CD4-positive, alpha-beta T cell treated with Interleukin-4 for 4 hours (primary cell): ENCODE measurements at regions not wholly inside any gene's neighbourhood (a gene's known extent, or its start where the extent isn't known, plus 50 kb on each side); places are given as distances from the start of the nearest gene placed in this dataset.
"Not testable (repeated sequence)": the region's sequence is repeated elsewhere in the genome, so short reads cannot be mapped to it uniquely, and the experiment has no call there.

ENCODE experiments used
- DNase-seq: peaks from one replicate; pipeline ENCODE4 v3.0.0-alpha.2; 2020

DNA sequence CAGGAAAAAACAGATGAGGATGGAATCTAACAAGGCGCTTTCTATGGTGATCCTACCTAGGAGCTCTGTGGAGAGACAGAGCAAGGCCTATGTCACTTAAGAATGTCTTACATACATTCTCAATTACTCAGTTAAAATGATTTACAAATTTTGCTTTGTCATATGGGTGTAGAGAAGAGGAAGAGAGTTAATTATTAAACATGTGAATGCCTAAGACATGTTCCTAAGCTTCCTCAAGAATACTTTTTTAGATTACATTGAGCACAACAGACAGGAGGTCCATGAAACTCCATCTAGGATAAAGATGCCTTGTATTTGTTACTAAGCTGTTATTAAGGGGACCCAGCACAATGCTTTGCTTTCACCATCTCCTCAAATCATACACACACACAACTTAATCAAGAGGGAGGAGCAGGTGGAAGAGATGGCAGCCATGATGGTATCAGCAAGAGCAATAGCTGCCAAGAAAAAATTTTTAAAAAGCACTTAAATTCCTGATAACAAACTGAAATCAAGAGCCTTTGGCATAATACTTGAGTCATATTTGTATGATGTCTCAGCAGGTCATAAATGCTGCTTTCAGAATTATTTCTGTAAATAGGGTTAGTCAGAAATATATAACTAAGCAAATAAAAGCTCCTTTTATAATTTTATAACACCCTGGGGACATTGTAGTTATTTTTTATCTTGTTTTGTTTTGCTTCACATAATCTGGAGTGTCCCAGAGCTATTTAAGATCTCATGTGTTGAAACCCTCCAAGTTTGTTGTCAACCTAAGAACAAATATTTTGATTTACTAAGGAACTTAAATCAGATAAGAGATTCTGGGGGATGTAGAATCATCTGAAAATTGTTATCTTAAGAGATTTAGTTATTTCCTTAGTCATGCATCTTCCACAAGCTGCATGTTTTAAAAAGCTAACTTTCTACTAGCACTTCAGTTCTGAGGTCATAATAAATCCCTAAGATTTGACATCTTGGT, 70.0 kb upstream of the CD2AP start:
- DNase-seq, result no peak

DNA sequence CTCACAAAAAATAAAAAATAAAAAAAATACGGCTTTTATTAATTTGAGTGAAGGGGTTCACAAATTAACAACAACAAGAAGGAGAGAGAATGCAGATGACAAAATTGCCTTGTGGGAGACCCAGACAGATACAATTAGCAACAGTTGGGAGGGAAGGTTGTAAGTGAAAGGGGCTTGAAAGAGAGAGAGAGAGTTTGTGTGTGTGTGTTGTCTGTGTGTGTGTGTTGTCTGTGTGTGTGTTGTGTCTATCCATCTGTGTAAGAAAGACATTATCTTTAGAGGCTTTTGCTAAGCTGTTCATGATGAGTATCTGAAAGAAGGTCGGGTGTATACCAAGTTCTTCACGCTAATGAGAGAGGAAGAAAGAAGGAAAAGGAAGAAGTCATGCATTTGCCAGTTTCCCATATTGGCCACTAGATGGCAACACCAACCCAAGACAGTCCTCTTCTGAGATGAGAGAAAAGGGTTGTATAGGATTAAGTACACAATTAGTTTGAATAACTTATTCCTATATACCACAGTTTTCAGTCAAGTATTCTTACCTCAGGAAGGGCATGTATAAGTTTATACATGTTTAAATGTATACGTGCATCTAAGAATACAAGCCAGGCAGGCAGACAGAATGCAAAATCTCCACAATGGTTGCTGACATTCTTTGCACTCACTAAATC, 63.7 kb upstream of the CD2AP start:
- DNase-seq, result peak; percentile 67

DNA sequence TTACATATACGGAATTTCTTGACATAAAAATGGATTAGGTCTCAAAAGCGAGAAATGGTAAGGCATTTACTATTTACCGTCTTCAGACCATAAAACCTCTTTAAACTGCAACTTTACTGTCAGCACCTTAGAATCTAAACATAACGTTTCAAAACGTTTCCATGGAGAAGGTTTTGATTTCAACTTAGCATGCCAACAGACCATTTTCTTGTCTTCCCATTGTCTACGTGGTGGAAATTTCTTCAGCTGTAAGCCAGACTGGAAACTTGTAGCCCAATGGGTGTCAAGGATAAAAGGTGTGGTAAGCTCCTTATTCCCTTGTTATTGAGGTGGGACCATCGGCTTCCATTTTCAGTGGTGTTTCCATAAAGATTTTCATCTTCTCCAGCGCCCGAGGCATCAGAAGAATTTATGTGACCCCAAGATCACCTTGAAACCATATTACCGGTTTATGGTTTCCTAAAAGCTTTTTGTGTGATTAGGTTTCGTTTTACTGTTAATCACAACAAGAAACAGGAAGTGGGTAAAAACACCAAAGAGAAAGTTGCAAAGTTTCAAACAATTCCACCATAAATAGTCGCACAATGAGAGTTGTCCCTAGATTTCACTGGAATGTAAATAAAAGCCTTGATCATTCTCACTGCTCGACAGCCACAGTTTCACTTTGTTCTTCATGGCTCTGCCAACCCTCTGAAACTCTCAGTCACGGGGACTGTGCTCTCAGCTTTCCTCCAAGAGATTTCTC, 63.0 kb upstream of the CD2AP start:
- peak; percentile 40 for DNase-seq

DNA sequence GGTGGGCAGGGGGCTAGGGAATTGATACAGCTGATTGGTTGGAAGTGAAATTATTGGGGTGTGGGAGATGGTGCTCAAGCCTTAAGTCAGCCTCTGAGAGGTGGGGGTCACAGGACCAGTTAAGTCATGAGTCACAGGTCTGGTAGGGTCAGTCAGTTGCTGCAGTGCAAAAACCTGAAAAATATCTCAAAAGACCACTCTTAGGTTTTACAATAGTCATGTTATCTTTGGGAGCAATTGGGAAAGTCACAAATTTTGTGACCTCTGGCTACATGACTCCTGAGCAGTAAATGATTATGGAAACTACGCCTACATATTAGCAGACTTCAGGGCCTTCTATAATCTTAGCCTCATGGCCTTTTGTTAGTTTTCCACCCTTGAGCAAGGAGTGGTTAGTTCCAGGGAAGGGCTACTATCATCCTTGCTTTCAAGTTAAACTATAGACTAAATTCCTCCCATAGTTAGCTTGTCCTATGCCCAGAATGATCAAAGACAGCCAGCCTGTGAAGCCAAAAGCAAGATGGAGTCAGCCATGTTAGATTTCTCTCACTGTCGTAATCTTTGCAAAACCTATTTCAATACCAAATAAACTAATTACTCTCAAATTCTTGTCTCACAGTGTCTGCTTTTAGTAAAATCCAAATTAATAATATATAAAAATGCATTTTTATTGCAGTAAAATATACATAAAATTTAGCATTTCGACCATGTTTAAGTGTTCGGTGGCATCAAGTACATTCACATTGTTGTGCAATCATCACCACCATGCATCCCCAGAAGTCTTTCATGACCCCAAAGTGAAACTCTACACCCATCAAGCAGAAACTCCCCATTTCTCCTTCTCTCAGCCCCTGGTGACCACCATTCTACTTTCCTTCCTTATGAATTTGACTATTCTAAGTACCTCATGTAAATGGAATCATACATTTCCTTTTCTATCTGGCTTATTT, 60.9 kb upstream of the CD2AP start:
- DNase-seq, result no peak

DNA sequence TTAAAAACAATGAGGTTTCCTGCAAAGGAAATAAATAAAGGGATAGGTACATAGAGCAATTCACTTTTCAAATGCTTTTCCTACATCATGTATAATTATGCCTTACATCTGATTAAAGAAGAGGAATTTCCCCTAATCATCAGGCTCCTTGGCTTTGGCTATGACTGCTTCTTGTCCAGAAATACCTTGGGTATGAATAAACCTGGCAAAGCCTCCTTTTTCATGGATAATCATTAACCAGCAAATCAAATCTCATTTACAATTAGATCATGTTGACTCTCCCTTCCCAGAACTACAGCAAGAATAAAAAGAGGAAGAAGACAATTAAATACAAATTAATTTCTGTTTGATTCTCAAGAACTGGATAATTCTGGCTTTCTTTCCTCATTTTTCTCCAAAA, 58.0 kb upstream of the CD2AP start:
- no peak for DNase-seq

DNA sequence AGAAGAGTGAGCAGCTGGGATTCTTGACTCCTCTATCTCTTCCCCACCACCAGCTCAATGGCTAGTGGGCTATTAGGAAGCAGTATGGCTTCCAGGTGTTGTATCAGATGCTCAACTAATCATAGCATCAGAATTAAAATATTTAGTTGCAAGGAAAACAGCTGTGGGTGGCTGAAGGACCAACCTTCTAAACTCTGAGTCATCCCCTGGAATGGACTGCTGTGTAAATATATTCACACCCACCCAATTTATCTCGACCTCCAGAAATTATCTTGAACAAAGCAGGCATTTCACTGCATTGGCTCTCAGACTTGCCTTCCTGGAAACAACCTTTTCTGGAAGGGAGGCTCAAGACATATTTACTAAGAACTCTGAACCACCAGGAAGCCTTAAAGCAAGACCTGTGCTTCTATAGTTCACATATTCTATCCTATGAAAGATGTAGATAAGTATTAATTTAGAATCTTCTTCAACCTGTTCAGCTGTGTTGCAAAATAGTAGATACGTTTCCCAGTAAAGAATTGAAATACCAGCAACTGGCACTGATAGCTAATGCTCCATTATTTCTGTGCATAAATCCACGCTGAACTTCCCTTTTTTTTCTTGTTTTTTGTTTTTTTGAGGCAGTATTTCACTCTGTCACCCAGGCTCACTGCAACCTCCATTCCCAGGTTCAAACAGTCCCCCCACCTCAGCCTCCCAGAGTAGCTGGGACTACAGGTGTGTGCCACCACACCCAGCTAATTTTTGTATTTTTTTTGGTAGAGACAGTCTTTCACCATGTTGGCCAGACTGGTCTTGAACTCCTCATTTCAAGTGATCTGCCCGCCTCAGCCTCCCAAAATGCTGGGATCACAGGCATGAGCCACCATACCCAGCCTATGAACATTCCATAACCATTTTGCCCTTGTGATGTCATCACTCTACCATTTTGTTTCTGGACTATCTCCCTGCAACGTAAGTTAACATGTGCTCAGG, 56.9 kb upstream of the CD2AP start:
- DNase-seq, result no peak

DNA sequence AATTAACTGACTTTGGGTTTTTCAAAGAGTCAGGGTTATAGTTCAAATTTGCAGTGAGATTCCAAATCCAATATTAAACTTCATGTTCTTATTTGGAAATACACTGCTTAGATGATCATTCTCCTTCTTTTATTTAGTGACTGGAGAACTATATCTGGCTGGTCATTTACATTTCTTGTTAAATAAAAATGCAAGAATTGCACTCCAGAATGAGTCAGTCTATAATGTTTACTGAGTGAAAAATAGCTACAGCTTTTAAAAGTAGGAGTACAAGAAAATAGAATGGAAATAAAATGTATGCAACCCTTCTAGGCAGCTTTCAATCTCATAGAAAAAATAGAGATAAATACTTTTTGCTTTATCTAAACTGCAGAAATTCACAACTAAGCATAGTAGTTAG, 54.5 kb upstream of the CD2AP start:
- DNase-seq, result no peak

DNA sequence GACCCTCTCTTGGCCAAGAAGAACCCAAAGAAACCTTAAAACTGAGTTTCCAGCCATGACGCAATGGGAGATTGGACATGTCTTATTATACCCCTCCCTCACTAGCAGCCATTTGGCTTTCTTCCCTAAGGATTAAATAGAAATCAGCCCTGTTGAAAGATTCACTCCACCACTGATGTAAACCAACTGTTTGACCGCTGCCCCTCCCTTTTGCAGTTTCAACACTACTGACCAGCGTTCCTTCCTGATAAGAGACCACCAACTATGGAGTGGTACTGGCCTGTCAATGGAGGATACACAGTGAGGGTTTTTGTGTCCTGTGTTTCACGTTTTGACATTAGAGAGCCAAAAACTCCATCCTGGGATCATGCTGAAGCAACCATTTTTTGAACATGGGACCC, 53.2 kb upstream of the CD2AP start:
- DNase-seq, result no peak

DNA sequence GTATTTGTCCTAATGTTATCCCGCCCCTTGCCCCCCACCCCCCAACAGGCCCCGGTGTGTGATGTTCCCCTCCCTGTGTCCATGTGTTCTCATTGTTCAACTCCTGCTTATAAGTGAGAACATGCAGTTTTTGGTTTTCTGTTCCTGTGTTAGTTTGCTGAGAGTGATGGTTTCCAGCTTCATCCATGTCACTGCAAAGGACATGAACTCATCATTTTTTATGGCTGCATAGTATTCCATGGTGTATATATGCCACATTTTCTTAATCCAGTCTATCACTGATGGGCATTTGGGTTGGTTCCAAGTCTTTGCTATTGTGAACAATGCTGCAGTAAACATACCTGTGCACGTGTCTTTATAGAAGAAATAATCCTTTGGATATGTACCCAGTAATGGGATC, 51.9 kb upstream of the CD2AP start:
- not testable (repeated sequence) for DNase-seq

DNA sequence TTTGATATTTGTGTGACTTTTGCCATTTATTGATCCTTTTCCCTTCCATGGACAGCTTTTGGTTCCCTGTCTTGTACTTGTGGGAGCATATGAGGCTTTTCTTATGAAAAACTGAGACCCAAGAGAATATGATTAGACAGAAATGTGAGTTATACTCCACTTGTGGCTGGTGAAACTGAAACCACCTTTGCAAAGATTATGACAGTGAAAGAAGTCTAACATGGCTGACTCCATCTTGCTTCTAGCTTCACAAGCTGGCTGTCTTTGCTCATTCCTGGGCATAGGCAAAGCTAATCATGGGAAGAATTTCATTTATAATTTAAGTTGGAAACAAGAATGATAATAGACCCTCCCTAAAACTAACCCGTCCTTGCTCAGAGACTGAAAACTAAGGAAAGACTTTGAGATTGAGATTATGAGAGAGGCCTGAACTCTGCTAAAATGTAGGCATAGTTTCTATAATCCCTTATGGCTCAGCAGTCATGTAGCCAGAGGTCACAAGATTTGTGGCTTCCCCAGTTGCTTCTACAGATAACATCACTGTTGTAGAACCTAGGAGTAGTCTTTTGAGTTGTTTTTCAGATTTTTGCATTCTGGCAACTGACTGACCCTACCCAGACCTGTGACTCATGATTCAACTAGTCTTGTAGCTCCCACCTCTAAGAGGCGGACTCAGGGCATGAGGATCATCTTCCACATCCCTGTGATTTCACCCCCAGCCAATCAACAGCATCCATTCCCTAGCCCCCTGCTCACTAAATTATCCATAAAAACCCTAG, 50.9 kb upstream of the CD2AP start:
- DNase-seq, result no peak

DNA sequence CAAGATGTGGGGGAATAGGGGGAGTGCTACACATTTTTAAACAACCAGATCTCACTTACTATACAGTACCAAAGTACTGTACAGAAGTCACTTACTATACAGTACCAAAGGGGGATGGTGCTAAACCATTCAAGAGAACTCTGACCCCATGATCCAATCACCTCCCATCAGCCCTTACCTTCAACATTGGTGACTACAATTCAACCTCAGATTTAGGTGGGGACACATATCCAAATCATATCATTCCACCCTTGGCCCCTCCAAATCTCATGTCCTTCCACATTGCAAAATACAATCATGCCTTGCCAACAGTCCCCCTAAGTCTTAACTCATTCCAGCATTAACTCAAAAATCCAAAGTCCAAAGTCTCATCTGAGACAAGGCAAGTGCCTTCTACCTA, 49.9 kb upstream of the CD2AP start:
- DNase-seq, result no peak
